ENCODE measurements at regions not wholly inside any gene's neighbourhood (a gene's known extent, or its start where the extent isn't known, plus 50 kb on each side); places are given as distances from the start of the nearest gene placed in this dataset.
"Not testable (repeated sequence)": the region's sequence is repeated elsewhere in the genome, so short reads cannot be mapped to it uniquely, and the experiment has no call there.

DNA sequence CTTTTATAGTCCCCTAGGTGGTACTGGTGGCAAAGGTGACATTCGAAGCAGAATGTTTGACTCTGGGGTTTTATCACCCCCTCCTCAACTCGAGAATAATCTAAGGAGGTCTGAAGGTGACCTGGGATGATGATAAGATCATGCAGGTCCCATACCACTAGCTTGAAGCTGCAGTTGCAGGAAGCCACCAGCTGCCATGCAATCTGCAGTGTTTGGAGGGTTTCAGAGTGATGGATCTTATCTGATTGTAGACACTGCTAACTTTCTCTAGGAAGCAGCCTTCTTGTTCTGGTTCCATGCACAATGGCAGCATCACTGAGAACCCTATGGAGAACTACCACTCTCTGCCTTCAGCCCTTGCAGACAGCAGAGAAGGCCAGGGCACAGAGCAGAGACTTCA is 59.4 kb upstream of the LRPPRC start:
- no peak overlapping the region for H3K4me3 ChIP-seq
- intact Hi-C loops (cut with DNase I; ENCODE audit: low total_unique reads): no loop called here
- no peak for DNase-seq
- no peak for TF ChIP-seq POLR2A (IDR thresholded peaks at IDR 0.05)
- no peak for TF ChIP-seq POLR2AphosphoS5 (IDR thresholded peaks at IDR 0.05)
- TF ChIP-seq, protein P1, sequence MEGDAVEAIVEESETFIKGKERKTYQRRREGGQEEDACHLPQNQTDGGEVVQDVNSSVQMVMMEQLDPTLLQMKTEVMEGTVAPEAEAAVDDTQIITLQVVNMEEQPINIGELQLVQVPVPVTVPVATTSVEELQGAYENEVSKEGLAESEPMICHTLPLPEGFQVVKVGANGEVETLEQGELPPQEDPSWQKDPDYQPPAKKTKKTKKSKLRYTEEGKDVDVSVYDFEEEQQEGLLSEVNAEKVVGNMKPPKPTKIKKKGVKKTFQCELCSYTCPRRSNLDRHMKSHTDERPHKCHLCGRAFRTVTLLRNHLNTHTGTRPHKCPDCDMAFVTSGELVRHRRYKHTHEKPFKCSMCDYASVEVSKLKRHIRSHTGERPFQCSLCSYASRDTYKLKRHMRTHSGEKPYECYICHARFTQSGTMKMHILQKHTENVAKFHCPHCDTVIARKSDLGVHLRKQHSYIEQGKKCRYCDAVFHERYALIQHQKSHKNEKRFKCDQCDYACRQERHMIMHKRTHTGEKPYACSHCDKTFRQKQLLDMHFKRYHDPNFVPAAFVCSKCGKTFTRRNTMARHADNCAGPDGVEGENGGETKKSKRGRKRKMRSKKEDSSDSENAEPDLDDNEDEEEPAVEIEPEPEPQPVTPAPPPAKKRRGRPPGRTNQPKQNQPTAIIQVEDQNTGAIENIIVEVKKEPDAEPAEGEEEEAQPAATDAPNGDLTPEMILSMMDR (IDR thresholded peaks at IDR 0.05 in 8 of 11, conservative IDR thresholded peaks at IDR 0.05 in 3 of 11): no peak
- no peak overlapping the region for H3K27ac ChIP-seq
- no peaks in the 10 kb centered on the region for H3K36me3 ChIP-seq
- H3K9me3 ChIP-seq: no peaks in the 10 kb centered on the region
- 39 to 57% (median 45%) methylated on average over 2 of the region's 2 CpGs for WGBS, 5 donors
- H3K4me1 ChIP-seq: no peaks in the 10 kb centered on the region
- H3K27me3 ChIP-seq (replicated peaks in 1 of 7): no peaks in the 10 kb centered on the region

DNA sequence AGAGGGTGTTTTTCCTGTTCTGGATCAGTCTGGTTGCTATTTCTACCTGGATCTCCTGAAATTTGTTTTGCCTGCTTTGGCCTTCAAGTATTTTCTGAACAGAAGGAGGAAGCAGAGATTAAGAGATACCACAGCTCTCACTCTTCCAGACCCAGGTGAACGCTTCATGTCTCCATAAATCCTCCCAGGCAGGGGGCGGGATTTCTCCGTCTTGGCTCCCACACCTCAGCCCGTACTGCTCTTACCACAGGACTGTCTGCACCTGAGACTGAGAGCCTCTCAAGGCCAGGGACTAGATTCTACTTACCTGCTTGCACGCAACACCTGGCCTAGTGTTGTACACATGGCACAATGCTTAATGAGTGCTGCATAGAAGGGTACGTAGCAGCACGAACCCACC is 59.9 kb upstream of the LRPPRC start:
- Histone ChIP-seq H3K9me3 (no peaks in the 10 kb centered on the region), H3K27ac (no peak overlapping the region), H3K4me1 (no peaks in the 10 kb centered on the region), H3K27me3 (replicated peaks in 1 of 7) (no peaks in the 10 kb centered on the region), H3K36me3 (no peaks in the 10 kb centered on the region), H3K4me3 (no peak overlapping the region)
- DNase-seq: no peak
- TF ChIP-seq POLR2A (IDR thresholded peaks at IDR 0.05) (no peak), POLR2AphosphoS5 (IDR thresholded peaks at IDR 0.05) (no peak)
- TF ChIP-seq, protein P1 (IDR thresholded peaks at IDR 0.05 in 8 of 11, conservative IDR thresholded peaks at IDR 0.05 in 3 of 11): no peak
- WGBS, 5 donors: 85 to 95% (median 90%) methylated on average over 7 of the region's 7 CpGs
- intact Hi-C loops (cut with DNase I; ENCODE audit: low total_unique reads): no loop called here

- WGBS, 5 donors: 87 to 99% (median 88%) methylated on average over 2 of the region's 2 CpGs
- no peak overlapping the region for H3K4me3 ChIP-seq
- H3K27me3 ChIP-seq (replicated peaks in 1 of 7): no peaks in the 10 kb centered on the region
- TF ChIP-seq POLR2AphosphoS5 (IDR thresholded peaks at IDR 0.05) (no peak), POLR2A (IDR thresholded peaks at IDR 0.05) (no peak)
- TF ChIP-seq, protein P1 (IDR thresholded peaks at IDR 0.05 in 8 of 11, conservative IDR thresholded peaks at IDR 0.05 in 3 of 11): no peak
- H3K27ac ChIP-seq: no peak overlapping the region
- intact Hi-C loops (cut with DNase I; ENCODE audit: low total_unique reads): no loop called here
- no peaks in the 10 kb centered on the region for H3K4me1 ChIP-seq
- no peaks in the 10 kb centered on the region for H3K9me3 ChIP-seq
- no peak for DNase-seq
- H3K36me3 ChIP-seq: no peaks in the 10 kb centered on the region
Measured at GRCh38 chr2:44056947-44057346, 61.2 kb upstream of the LRPPRC start.

- intact Hi-C loops (cut with DNase I; ENCODE audit: low total_unique reads); H3K9me3 ChIP-seq; H3K4me1 ChIP-seq; H3K27ac ChIP-seq; H3K36me3 ChIP-seq; H3K27me3 ChIP-seq (replicated peaks in 1 of 7); H3K4me3 ChIP-seq; DNase-seq: not testable (repeated sequence)
- 50 to 76% (median 74%) methylated on average over 1 of the region's 1 CpG for WGBS, 5 donors
Measured at GRCh38 chr2:44060286-44060685, 64.5 kb upstream of the LRPPRC start.

- no peak for DNase-seq
- intact Hi-C loops (cut with DNase I; ENCODE audit: low total_unique reads): no loop called here
- no peak overlapping the region for H3K4me3 ChIP-seq
- no peaks in the 10 kb centered on the region for H3K36me3 ChIP-seq
- no peaks in the 10 kb centered on the region for H3K4me1 ChIP-seq
- no peaks in the 10 kb centered on the region for H3K9me3 ChIP-seq
- H3K27me3 ChIP-seq (replicated peaks in 1 of 7): no peaks in the 10 kb centered on the region
- no peak overlapping the region for H3K27ac ChIP-seq
- WGBS, 5 donors: 88 to 100% (median 95%) methylated on average over 1 of the region's 1 CpG
- no peak for TF ChIP-seq POLR2AphosphoS5 (IDR thresholded peaks at IDR 0.05)
- TF ChIP-seq, protein P1 (IDR thresholded peaks at IDR 0.05 in 8 of 11, conservative IDR thresholded peaks at IDR 0.05 in 3 of 11): no peak
- TF ChIP-seq POLR2A (IDR thresholded peaks at IDR 0.05): no peak
Measured at GRCh38 chr2:44060990-44061389, 65.2 kb upstream of the LRPPRC start.
